ENCODE measurements at regions not wholly inside any gene's neighbourhood (a gene's known extent, or its start where the extent isn't known, plus 50 kb on each side); places are given as distances from the start of the nearest gene placed in this dataset.

GRCh38 chr7:120160166-120160565 lies 112.8 kb upstream of the KCND2 start:
- TF ChIP-seq CTCF (IDR thresholded peaks at IDR 0.05): no peak
- no peak overlapping the region for H3K4me3 Mint-ChIP-seq (ENCODE audit: unreplicated experiment)
- H3K36me3 Mint-ChIP-seq (ENCODE audit: unreplicated experiment): no peaks in the 10 kb centered on the region
- DNase-seq (ENCODE audit: extremely low spot score, unreplicated experiment): no peak
- H3K27me3 Mint-ChIP-seq (ENCODE audit: unreplicated experiment): no peaks in the 10 kb centered on the region
- no peaks in the 10 kb centered on the region for H3K9me3 Mint-ChIP-seq (ENCODE audit: unreplicated experiment)
- no peak overlapping the region for H3K27ac Mint-ChIP-seq (ENCODE audit: unreplicated experiment)
- peaks cover 2% of the 10 kb centered on the region for H3K4me1 Mint-ChIP-seq (ENCODE audit: unreplicated experiment)

GRCh38 chr7:120163449-120163848 lies 109.5 kb upstream of the KCND2 start:
- H3K27ac Mint-ChIP-seq (ENCODE audit: unreplicated experiment): no peak overlapping the region

GRCh38 chr7:120165227-120165626 lies 107.7 kb upstream of the KCND2 start:
- Mint-ChIP-seq H3K9me3 (ENCODE audit: unreplicated experiment) (no peaks in the 10 kb centered on the region), H3K36me3 (ENCODE audit: unreplicated experiment) (no peaks in the 10 kb centered on the region), H3K4me1 (ENCODE audit: unreplicated experiment) (peaks cover 11% of the 10 kb centered on the region), H3K4me3 (ENCODE audit: unreplicated experiment) (no peak overlapping the region), H3K27ac (ENCODE audit: unreplicated experiment) (no peak overlapping the region), H3K27me3 (ENCODE audit: unreplicated experiment) (no peaks in the 10 kb centered on the region)
- no peak for TF ChIP-seq CTCF (IDR thresholded peaks at IDR 0.05)
- DNase-seq (ENCODE audit: extremely low spot score, unreplicated experiment): no peak

More at GRCh38 chr7:120163449-120163848, 109.5 kb upstream of the KCND2 start:
- no peaks in the 10 kb centered on the region for H3K36me3 Mint-ChIP-seq (ENCODE audit: unreplicated experiment)
- no peak for TF ChIP-seq CTCF (IDR thresholded peaks at IDR 0.05)
- no peaks in the 10 kb centered on the region for H3K9me3 Mint-ChIP-seq (ENCODE audit: unreplicated experiment)
- peaks cover 11% of the 10 kb centered on the region for H3K4me1 Mint-ChIP-seq (ENCODE audit: unreplicated experiment)
- DNase-seq (ENCODE audit: extremely low spot score, unreplicated experiment): no peak
- no peaks in the 10 kb centered on the region for H3K27me3 Mint-ChIP-seq (ENCODE audit: unreplicated experiment)
- H3K4me3 Mint-ChIP-seq (ENCODE audit: unreplicated experiment): no peak overlapping the region

- no peaks in the 10 kb centered on the region for H3K36me3 Mint-ChIP-seq (ENCODE audit: unreplicated experiment)
- H3K27me3 Mint-ChIP-seq (ENCODE audit: unreplicated experiment): no peaks in the 10 kb centered on the region
- H3K9me3 Mint-ChIP-seq (ENCODE audit: unreplicated experiment): no peaks in the 10 kb centered on the region
- TF ChIP-seq CTCF (IDR thresholded peaks at IDR 0.05): no peak
- peaks cover 17% of the 10 kb centered on the region for H3K4me1 Mint-ChIP-seq (ENCODE audit: unreplicated experiment)
- DNase-seq (ENCODE audit: extremely low spot score, unreplicated experiment): no peak
- H3K4me3 Mint-ChIP-seq (ENCODE audit: unreplicated experiment): no peak overlapping the region
- peak overlapping the region; percentile 13 for H3K27ac Mint-ChIP-seq (ENCODE audit: unreplicated experiment)
Measured at GRCh38 chr7:120168066-120168465, 104.9 kb upstream of the KCND2 start.

- no peak for TF ChIP-seq CTCF (IDR thresholded peaks at IDR 0.05)
- H3K36me3 Mint-ChIP-seq (ENCODE audit: unreplicated experiment): no peaks in the 10 kb centered on the region
- H3K4me1 Mint-ChIP-seq (ENCODE audit: unreplicated experiment): peaks cover 17% of the 10 kb centered on the region
- no peak overlapping the region for H3K27ac Mint-ChIP-seq (ENCODE audit: unreplicated experiment)
- DNase-seq (ENCODE audit: extremely low spot score, unreplicated experiment): no peak
- no peaks in the 10 kb centered on the region for H3K9me3 Mint-ChIP-seq (ENCODE audit: unreplicated experiment)
- no peaks in the 10 kb centered on the region for H3K27me3 Mint-ChIP-seq (ENCODE audit: unreplicated experiment)
- no peak overlapping the region for H3K4me3 Mint-ChIP-seq (ENCODE audit: unreplicated experiment)
Measured at GRCh38 chr7:120169996-120170783, 102.8 kb upstream of the KCND2 start.
